AG09319 (cell line): ENCODE measurements at regions not wholly inside any gene's neighbourhood (a gene's known extent, or its start where the extent isn't known, plus 50 kb on each side); places are given as distances from the start of the nearest gene placed in this dataset.

Experiments
- DNase-seq: peaks from one replicate; pipeline ENCODE4 v3.0.0-alpha.2; 2010; ENCODE audit warnings: low read depth; ENCODE audit errors: extremely low read depth
- CTCF ChIP-seq: IDR thresholded peaks from 2 replicates; pipeline ENCODE4 v1.5.1; 2011; ENCODE audit warnings: low read depth, mild to moderate bottlenecking, inconsistent platforms, low read length, moderate library complexity

DNA sequence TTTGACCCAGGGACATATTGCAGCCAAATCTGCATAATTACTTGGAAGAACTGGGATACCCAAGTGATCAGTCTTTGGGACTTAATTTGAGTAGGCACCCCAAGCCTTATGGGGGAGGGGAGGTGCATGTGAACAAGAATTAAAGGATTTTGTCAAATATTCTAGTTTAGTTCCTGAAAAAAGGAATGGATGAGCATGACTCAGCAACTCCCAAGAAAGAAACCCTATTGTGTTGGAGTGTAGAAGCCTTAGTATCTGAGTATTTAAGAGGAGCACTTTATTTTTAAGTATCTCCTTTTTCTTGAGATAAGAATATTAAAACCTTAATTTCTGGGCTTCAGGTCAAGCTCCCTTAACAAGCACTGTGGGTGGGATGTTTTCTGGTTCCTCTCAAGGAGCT is 222.4 kb downstream of the CD47 start:
- no peak for TF ChIP-seq CTCF
- no peak for DNase-seq

GRCh38 chr3:107861904-107862303 is 228.9 kb downstream of the CD47 start:
- no peak for DNase-seq
- TF ChIP-seq CTCF: no peak

DNA sequence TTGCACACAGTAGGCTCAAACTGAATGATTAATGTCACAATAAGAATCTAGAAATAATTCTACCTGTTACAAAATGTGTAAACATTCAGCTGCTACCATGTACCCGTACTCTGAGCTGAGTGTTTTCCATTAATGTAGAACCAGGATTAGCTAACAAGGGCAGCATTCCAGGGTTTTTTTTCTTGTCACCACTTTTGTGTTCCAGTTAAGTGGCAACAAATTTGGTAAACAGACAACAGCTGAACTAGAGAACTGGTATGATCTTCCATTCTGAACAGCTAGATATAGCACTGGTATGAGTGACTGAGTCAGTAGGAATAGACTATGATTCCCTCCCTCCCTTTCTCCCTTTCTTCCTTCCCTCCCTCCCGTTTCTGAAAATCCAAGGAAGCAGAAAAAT is 229.4 kb downstream of the CD47 start:
- DNase-seq: no peak
- TF ChIP-seq CTCF: no peak
